ENCODE measurements at regions not wholly inside any gene's neighbourhood (a gene's known extent, or its start where the extent isn't known, plus 50 kb on each side); places are given as distances from the start of the nearest gene placed in this dataset.
"Not testable (repeated sequence)": the region's sequence is repeated elsewhere in the genome, so short reads cannot be mapped to it uniquely, and the experiment has no call there.

DNA sequence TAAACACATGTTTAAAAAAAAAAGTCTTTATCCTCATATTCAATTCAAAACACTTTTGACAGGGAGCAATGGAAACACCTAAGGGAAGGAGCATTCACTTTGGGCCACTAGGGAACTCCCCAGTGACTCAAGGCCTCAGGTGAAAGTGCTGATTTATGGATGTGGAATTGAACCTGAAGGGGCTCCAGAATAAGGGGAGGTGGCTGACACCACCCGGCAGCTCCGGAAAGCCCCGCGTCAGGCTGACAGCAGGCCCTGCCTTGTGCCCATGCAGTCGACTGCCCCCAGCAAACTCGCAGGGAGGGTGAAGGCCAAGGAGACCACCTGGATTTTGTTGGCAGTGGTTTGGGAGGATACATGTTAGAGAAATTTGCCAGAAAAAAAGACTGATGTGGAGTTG lies 275.3 kb upstream of the NCKAP5 start:
- no peak for DNase-seq
- intact Hi-C loops (cut with DNase I), result no loop called here

DNA sequence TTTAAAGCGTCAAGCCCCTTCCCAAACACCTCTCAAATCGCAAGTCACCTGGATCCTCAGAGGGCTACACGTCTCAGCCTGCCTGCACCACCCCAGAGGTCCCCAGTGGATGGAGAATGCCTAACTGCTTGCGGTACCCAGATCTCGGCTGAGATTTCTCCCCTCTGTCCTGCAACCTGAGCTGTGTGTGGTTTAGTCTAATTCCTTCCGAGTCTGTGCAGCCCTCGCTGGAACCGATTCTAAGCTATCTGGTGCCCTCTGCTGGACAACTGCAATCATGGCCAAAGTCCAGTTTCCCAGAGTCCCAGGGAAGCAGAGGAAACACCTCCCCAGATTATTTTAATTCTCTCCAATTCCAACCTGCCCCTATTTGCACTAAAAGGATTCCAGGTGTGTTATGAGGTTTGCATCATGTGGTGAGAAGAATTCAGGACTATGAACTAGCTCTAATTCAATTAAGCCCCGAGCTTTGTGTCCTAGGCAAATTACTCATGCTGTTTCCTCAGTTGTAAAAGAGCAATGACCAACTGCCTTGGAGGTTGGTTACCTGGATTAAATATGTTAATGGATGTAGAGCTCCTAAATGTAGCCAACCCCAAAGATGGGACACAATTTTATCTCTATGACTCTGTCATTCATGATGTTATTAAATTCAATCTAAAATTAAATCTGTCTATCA lies 276.1 kb upstream of the NCKAP5 start:
- DNase-seq, result peak; percentile 41 to 92 (median 77)
- intact Hi-C loops (cut with DNase I), result no loop called here

DNA sequence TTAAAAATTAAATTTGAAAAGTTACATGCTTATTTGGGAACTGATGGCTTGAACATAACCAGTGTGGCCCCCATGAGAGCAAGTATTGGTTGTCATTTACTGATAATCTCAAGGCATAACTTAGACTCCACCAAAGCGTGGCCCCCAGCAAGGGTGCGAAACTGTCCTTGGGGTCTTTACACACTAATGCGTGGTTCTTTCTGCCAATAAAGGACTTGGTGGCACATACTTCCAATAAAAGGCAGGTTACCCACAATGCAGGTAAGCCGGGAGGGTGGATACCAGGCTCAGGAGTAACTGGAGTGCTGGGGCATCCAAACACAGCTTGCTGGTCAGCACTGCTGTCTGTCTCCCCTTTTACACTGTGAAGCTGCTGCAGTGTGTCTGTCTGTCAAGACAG lies 278.2 kb upstream of the NCKAP5 start:
- intact Hi-C loops (cut with DNase I), result no loop called here

DNA sequence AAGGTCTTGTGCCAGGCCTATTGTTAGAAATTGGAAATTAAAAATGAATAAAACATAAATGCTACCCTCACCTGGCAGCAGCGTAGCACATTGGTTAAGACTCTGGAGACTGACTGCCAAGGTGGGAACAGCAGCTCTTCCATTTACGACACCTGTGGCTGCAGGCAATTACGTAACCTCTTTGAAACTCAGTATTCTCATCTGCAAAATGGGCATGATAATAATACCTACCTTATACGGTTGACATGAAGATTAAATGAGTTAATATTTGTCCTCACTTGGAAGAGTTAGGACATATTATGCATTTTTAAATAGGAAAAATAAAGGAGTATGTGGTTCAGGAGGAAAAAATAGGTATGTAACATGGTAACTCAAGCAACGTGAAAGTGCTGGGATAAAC lies 279.3 kb upstream of the NCKAP5 start:
- intact Hi-C loops (cut with DNase I), result no loop called here
- no peak for DNase-seq

More for the DNA sequence above, 278.2 kb upstream of the NCKAP5 start:
- peak in 1 of 42 donors; percentile 20 for DNase-seq

DNA sequence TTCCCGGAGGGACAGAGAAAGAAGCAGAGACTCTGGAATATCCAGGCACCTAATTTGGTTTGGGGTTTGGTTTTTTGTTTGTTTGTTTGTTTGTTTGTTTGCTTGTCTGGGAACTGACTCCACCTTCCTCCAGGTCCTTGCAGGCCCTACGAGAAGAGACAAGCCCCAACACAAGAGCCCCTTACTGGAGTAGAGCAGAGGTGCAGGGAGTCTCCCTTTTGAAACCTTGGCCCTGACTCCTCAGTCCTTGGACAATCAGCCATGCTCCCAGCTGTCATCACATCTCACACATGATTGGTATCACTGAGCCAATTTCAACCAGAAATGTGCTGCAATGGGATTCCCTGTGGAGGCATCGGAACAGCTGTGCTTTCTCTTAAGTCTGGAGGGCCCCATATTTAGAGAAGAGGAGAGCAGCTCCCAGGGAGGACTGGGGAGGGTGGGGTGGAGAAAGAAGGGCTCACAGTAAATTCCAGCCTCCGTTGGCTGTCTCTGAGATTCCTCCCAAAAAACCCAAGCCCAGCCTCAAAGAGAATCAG lies 279.9 kb upstream of the NCKAP5 start:
- peak in 1 of 42 donors; percentile 30 for DNase-seq
- intact Hi-C loops (cut with DNase I), result no loop called here

DNA sequence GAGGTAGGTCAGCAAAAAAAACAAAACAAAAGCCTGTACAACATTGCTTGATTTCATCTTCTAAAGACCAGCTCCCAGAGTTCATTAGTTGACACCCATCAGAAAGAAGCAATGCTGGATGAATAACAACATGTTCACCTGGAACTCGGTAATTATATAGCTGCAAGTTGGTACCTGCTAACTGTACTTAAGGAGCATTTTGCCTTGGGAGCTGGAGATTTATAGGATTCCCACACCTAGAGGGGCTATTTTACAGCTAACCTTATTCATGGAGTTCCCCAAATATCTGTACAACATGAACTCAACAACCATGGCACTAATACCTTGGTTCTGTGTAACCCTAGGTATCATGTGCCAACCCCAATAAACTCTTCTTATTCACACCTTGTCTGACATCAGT lies 281.1 kb upstream of the NCKAP5 start:
- DNase-seq, result no peak
- intact Hi-C loops (cut with DNase I), result no loop called here

DNA sequence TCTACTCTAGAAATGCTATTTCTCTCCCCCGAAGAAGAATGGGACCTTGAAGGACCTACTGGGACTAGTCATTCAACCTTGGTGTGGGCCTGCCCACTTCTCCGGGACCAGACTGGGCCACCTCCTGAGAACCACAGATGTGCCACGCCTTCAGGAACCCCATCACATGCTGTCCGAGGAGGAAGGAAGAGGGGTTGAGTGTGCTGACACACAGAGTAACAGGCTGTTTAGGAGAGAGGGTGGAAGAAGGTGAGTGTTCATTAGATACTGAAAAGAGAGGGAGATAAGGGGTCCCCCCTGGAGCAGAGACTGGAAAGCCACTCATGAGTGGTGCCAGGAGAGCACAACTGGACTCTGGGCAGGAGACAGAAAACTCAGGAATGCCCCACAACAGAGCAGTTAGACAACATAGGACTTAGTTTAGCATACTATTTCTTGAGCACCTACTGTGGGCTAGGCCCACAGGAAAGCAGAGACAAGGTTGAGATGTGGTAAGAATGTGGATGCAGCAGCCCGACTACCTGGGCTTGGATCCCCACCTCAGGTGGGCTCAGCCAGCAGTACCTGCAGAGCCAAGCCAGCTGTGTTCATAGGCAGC lies 286.4 kb upstream of the NCKAP5 start:
- intact Hi-C loops (cut with DNase I), result no loop called here
- no peak for DNase-seq

DNA sequence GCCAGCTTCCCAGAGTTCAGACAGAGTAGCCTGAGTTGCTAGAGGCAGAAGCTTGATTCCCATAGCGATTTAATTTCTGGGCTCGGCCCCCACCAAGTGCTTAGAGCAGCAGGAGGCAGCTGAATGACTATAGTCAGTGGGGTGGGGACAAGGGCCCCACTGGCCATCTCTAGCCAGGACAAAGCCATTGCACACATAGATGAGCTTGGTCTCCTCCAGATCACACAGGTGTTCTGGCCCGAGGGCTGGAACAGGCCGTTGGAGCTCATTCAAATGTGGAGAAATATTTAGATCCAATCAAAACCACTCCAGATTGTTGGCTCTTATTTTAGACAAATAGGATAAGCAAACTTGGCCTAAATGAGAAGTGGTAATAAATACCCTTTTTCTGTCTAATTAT lies 287.3 kb upstream of the NCKAP5 start:
- intact Hi-C loops (cut with DNase I), result no loop called here
- DNase-seq, result no peak

DNA sequence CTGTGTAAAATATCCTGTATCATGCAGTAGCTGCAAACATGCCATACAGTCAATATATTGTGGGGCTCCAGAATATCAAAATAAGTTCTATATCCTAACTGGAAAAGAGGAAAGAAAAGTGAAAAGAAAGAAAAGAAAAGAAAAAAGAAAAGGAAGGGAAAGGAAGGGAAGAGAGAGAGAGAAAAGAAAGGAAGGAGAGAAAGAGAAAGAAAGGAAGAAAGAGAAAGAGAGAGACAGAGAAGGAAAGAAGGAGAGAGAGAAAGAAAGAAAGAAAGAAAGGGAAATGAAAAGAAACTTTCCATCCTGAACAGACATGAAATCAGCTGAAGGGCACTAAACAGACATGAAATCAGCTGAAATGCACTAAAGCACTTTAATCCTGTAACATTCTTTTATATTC lies 288.4 kb upstream of the NCKAP5 start:
- DNase-seq, result no peak
- intact Hi-C loops (cut with DNase I), result no loop called here

DNA sequence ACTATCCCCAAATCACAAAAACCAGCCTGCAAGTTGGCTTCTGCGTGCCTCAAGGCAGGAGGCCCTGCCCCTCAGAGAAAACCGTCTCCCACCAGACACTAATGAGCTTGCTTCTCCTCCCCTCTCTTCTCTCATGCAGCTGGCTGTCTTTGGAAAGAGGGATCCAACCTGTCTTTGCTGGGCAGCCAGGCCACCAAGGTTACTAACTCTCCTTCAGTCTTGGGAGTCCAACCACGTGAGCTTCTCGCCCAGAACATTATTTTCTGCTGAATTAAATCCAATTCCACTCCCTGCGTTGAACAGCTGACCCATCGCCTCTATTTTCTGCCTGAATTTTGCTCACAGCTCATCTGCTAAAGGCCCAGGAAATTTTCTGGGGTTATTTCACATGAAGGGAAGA lies 291.3 kb upstream of the NCKAP5 start:
- intact Hi-C loops (cut with DNase I), result no loop called here
- DNase-seq, result no peak

DNA sequence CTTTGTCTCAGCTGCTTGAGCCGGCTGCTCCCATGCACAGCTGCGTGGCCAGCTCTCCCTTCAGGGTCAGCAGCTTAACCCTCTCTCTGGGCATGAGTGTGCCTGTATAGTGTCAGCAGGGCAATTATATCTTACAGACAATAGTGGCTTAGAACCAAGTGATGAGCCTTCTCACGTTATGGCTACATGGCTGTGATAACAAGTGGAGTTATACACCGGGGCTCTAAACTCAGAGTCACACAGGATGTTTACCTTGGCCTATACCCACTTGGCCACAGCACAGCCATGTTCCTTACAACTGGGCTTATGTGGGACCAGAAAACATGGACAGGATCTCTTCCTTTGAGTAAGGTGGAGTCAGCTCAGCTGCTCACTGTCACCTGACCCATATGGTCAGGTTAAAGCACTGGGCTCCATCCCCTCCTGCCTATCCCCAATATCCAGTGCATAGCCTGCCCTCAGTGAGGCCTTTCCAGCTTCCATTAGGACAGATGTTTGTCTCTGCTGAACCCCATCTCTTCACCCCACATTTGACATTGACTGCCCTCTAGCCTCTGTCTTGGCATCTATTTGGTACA lies 294.2 kb upstream of the NCKAP5 start:
- no peak for DNase-seq
- intact Hi-C loops (cut with DNase I), result no loop called here

DNA sequence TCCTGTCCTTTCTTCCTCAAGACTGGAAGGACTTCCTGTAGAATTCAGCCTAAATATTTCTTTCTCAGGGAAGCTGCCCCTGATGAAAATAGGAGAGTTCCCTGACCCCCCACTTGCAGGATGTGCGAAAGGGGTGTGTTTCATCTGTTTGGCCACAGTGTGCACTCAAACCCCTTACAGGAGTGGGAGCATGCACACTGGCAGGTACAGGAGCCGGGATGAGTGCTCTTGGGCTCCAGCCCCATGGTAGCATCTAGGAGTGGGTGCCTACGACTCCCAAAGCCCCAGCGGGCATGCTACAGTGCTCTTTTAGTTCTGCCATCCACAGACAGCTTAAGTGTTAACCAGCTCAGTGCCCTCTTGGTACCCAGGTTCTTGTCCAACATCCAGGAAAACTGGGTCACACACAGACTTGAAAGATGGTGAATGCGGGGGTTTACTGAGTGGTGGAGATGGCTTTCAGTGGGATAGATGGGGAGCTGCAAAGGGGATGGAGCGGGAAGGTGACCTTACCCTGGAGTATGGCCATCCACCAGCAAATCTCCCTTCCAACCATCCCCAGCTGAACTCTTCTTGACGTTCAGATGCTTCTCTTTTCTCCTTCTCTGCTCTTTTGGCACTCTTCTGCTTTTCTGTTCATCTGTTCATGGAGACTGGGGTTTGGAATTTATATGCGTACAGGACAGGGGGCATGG lies 295.0 kb upstream of the NCKAP5 start:
- no peak for DNase-seq
- intact Hi-C loops (cut with DNase I), result no loop called here

DNA sequence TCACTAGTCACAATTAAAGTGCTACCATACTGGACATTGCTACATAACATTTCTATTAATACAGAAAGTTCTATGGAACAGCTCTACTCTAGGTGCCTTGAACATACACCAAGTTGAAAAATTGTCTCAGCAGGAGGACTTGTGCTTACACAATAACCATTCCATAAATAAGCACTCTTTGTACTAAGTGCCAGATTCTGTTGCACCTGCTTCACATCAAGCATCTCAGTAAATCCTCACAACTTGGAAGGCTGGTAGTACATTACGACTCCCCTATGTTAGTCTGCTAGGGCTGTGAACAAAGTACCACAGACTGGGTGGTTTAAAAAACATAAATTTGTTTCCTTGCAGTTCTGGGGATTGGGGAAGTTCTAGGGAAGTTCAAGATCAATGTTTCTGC lies 296.9 kb upstream of the NCKAP5 start:
- intact Hi-C loops (cut with DNase I), result no loop called here
- no peak for DNase-seq

DNA sequence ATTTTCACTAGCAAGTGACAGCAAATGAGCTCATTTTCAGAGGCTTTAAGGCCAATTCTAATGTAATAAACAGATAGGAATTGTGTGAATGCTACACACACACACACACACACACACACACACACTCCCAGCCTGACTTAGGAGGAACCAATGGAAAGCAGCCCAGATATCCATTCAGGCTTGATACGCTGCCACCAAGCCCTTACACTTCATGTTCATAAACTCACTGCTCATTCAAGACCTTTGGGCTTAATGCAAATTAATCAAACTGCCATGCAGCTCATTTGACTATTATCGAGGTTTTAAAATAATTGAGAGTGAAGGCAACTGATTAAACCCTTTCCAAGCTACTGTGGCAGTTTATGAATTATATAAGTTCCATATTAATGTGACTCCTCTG lies 298.9 kb upstream of the NCKAP5 start:
- intact Hi-C loops (cut with DNase I), result no loop called here
- no peak for DNase-seq

DNA sequence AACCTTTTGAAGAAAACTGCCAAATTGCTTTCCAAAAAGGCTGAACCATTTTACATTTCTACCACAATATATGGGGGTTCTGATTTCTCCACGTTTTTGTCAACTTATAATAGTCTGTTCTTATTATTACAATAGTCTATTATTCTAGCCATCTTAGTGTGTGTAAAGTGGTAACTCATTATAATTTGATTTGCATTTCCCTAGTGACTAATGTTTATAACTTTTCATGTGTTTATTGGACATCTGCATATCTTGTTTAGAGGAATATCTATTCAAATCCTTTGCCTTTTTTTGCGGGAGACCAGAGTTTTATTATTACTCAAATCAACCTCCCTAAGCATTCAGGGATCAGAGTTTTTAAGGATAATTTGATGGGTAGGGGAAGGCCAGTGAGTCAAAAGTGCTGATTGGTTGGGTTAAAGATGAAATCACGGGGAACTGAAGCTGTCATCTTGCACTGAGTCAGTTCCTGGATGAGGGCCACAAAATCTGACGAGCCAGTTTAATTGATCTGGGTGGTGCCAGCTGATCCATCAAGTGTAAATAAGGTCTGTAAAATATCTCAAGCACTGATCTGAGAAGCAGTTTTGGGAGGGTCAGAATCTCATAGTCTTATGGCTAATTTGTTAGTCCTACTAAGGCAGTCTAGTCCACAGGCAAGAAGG lies 303.4 kb upstream of the NCKAP5 start:
- intact Hi-C loops (cut with DNase I), result no loop called here
- DNase-seq, result no peak

DNA sequence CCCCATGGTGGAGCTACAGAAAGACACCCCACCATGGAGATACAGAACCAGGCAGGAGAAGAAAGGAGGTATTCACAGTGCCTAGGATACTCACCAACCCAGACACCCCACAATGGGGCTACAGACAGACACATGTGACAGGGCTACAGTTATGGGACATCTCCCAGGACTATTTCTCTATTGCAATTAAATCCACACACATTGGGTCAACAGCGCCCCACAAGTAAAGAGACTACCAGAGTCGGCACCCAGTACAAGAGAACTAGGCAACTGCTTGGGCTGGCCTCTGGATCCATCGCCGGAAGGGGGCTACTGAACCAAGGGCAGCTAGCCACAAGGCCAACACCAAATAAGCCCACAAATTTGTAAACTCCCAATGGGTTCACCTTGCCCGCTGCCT lies 310.1 kb upstream of the NCKAP5 start:
- DNase-seq, result no peak
- intact Hi-C loops (cut with DNase I), result no loop called here

DNA sequence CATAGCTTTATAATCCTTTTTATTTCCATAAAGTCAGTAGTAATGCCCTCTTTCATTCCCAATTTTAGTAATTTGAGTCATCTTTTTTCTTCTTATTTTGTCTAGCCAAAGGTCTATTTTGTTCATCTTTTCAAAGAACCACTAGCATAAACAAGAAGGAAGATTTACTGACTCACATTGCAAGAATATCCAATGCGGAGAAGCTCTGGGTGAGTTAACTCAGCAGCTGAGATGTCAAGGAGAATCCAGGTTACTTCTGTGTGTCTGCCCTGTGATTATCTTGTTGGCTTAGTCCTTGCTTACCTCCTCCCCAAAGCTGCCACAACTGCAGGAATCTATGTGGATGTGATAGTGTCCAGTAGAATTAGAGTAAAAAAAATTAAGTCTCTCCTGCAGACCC lies 311.4 kb upstream of the NCKAP5 start:
- intact Hi-C loops (cut with DNase I), result loop anchor here (10.0 kb wide), 1 partner anchor 535 kb away; no protein-coding TSS in a partner anchor

DNA sequence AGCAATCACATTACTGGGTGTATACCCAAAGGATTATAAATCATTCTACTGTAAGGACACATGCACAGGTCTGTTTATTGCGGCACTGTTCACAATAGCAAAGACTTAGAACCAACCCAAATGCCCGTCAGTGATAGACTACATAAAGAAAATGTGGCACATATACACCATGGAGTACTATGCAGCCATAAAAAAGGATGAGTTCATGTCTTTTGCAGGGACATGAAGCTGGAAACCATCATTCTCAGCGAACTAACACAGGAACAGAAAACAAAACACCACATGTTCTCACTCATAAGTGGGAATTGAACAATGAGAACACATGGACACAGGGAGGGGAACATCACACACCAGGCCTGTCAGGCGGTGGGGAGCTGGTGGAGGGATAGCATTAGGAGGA lies 313.9 kb upstream of the NCKAP5 start:
- not testable (repeated sequence) for DNase-seq
- intact Hi-C loops (cut with DNase I), result loop anchor here (10.0 kb wide), 1 partner anchor 533 kb away; no protein-coding TSS in a partner anchor

More for the DNA sequence above, 311.4 kb upstream of the NCKAP5 start:
- DNase-seq, result no peak

DNA sequence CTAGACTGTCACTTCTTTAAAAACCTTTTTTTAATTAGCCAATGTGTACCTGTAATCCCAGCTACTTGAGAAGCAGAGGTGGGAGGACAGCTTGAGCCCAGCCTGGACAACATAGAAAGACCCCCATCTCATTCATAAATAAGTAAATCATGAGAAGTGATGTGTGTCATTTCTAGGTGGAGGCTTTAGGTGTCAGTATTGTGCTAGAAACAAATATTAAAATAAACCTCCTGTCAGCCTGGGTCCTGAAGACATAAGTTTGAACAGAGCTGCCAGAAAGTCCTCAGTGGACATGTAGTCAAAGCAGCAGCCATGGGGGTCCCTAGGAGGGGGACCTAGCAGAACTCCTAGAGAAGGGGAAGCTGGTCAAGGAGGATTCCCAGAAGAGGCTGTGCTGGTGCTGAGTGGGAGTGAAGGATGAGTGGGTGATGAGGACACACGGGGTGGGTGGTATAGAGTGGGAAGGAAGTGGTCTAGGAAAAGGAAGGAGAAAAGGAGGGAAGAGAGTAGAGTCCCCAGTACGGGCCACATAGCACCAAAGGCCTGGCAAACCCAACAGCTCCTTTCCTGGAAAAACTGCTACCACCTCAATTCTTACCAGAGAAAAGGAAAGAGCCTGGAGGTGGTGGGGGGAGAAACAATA lies 316.6 kb upstream of the NCKAP5 start:
- intact Hi-C loops (cut with DNase I), result loop anchor here (10.0 kb wide), 1 partner anchor 530 kb away; no protein-coding TSS in a partner anchor
- DNase-seq, result no peak

Measured in head of caudate nucleus (tissue), 42 donors.